WTC11 (cell line): ENCODE measurements at regions not wholly inside any gene's neighbourhood (a gene's known extent, or its start where the extent isn't known, plus 50 kb on each side); places are given as distances from the start of the nearest gene placed in this dataset.

Experiments
- CREM ChIP-seq: sonication (generic); formaldehyde crosslinking; IDR thresholded peaks from 2 replicates; pipeline ENCODE4 v1.8.1; 2022; ENCODE audit warnings: mild to moderate bottlenecking, missing genetic modification reagents, moderate library complexity
- ESRRA ChIP-seq: sonication (generic); formaldehyde crosslinking; IDR thresholded peaks from 2 replicates; pipeline ENCODE4 v1.8.1; 2022; ENCODE audit warnings: mild to moderate bottlenecking, missing genetic modification reagents, borderline replicate concordance
- JUN ChIP-seq: sonication (generic); formaldehyde crosslinking; IDR thresholded peaks from 2 replicates; pipeline ENCODE4 v1.8.0; 2023; ENCODE audit warnings: mild to moderate bottlenecking, missing genetic modification reagents
- KAT7 ChIP-seq: sonication (generic); formaldehyde crosslinking; IDR thresholded peaks from 2 replicates; pipeline ENCODE4 v1.8.1; 2023; ENCODE audit warnings: missing genetic modification reagents, mild to moderate bottlenecking, borderline replicate concordance
- NFATC4 ChIP-seq: fragments of 250-450 bp; sonication (Bioruptor Pico); IDR thresholded peaks from 2 replicates; pipeline ENCODE4 v1.9.0; 2021; ENCODE audit warnings: mild to moderate bottlenecking
- NR1H2 ChIP-seq: sonication (generic); formaldehyde crosslinking; IDR thresholded peaks from 2 replicates; pipeline ENCODE4 v1.9.0; 2021; ENCODE audit warnings: mild to moderate bottlenecking, moderate library complexity, missing genetic modification reagents
- ZNF416 ChIP-seq: fragments of 250-450 bp; sonication (Bioruptor Pico); IDR thresholded peaks from 2 replicates; pipeline ENCODE4 v1.9.0; 2021; ENCODE audit warnings: mild to moderate bottlenecking, inconsistent platforms
- TF ChIP-seq, protein P1 (sequence below): sonication (generic); formaldehyde crosslinking; IDR thresholded peaks from 2 replicates; pipeline ENCODE4 v1.8.0; 2022; ENCODE audit warnings: mild to moderate bottlenecking, missing genetic modification reagents
- TF ChIP-seq, protein P2 (sequence below): sonication (generic); formaldehyde crosslinking; IDR thresholded peaks from 2 replicates; pipeline ENCODE4 v1.8.1; 2022; ENCODE audit warnings: low read depth, mild to moderate bottlenecking, moderate library complexity, missing genetic modification reagents, borderline replicate concordance
- TF ChIP-seq, protein P3 (sequence below): fragments of 200-600 bp; IDR thresholded peaks from 2 replicates; pipeline ENCODE4 v1.8.0; 2022; ENCODE audit warnings: antibody characterized with exemption
- TF ChIP-seq, protein P4 (sequence below): sonication (generic); formaldehyde crosslinking; IDR thresholded peaks from 2 replicates; pipeline ENCODE4 v1.8.0; 2022; ENCODE audit warnings: mild to moderate bottlenecking, missing genetic modification reagents
- TF ChIP-seq, protein P5 (sequence below): sonication (generic); formaldehyde crosslinking; IDR thresholded peaks from 2 replicates; pipeline ENCODE4 v1.8.1; 2023; ENCODE audit warnings: mild to moderate bottlenecking, missing genetic modification reagents, moderate library complexity

DNA sequence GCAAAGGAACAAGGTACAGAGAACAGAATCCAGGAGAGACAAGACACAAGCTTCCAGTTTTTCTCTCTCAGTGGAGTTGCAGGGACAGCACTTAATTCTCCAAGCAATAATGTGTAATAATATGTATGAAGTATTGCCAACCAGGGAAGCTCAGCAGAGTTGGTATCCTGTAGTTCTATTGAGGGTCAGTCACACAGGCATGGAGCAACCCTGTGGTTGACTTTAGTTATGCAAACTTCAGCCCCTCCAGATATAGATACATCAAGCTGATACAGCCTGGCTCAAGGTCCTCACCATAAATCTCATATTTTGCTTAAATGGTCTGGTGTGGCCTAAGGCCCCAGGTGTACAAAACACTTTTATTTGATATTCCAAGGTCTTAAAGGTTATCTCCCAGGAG, 248.6 kb upstream of the EPHA5 start:
- TF ChIP-seq, protein P1, sequence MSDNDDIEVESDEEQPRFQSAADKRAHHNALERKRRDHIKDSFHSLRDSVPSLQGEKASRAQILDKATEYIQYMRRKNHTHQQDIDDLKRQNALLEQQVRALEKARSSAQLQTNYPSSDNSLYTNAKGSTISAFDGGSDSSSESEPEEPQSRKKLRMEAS (CRISPR knock-in tag) = no peak
- no peak for TF ChIP-seq JUN
- TF ChIP-seq, protein P2, sequence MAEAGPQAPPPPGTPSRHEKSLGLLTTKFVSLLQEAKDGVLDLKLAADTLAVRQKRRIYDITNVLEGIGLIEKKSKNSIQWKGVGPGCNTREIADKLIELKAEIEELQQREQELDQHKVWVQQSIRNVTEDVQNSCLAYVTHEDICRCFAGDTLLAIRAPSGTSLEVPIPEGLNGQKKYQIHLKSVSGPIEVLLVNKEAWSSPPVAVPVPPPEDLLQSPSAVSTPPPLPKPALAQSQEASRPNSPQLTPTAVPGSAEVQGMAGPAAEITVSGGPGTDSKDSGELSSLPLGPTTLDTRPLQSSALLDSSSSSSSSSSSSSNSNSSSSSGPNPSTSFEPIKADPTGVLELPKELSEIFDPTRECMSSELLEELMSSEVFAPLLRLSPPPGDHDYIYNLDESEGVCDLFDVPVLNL = no peak
- no peak for TF ChIP-seq NR1H2
- TF ChIP-seq, protein P3, sequence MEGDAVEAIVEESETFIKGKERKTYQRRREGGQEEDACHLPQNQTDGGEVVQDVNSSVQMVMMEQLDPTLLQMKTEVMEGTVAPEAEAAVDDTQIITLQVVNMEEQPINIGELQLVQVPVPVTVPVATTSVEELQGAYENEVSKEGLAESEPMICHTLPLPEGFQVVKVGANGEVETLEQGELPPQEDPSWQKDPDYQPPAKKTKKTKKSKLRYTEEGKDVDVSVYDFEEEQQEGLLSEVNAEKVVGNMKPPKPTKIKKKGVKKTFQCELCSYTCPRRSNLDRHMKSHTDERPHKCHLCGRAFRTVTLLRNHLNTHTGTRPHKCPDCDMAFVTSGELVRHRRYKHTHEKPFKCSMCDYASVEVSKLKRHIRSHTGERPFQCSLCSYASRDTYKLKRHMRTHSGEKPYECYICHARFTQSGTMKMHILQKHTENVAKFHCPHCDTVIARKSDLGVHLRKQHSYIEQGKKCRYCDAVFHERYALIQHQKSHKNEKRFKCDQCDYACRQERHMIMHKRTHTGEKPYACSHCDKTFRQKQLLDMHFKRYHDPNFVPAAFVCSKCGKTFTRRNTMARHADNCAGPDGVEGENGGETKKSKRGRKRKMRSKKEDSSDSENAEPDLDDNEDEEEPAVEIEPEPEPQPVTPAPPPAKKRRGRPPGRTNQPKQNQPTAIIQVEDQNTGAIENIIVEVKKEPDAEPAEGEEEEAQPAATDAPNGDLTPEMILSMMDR = no peak
- no peak for TF ChIP-seq NFATC4 (CRISPR knock-in tag)
- TF ChIP-seq KAT7 = no peak
- TF ChIP-seq, protein P4, sequence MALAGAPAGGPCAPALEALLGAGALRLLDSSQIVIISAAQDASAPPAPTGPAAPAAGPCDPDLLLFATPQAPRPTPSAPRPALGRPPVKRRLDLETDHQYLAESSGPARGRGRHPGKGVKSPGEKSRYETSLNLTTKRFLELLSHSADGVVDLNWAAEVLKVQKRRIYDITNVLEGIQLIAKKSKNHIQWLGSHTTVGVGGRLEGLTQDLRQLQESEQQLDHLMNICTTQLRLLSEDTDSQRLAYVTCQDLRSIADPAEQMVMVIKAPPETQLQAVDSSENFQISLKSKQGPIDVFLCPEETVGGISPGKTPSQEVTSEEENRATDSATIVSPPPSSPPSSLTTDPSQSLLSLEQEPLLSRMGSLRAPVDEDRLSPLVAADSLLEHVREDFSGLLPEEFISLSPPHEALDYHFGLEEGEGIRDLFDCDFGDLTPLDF = no peak
- TF ChIP-seq ZNF416 (CRISPR knock-in tag) = no peak
- TF ChIP-seq ESRRA (CRISPR knock-in tag) = no peak
- TF ChIP-seq CREM (CRISPR knock-in tag) = no peak
- TF ChIP-seq, protein P5, sequence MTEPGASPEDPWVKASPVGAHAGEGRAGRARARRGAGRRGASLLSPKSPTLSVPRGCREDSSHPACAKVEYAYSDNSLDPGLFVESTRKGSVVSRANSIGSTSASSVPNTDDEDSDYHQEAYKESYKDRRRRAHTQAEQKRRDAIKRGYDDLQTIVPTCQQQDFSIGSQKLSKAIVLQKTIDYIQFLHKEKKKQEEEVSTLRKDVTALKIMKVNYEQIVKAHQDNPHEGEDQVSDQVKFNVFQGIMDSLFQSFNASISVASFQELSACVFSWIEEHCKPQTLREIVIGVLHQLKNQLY (CRISPR knock-in tag) = no peak
